Body of pancreas (tissue), 4 donors: ENCODE measurements at regions not wholly inside any gene's neighbourhood (a gene's known extent, or its start where the extent isn't known, plus 50 kb on each side); places are given as distances from the start of the nearest gene placed in this dataset.
"Not testable (repeated sequence)": the region's sequence is repeated elsewhere in the genome, so short reads cannot be mapped to it uniquely, and the experiment has no call there.

ENCODE experiments used
- POLR2A ChIP-seq, 3 donors: fragments of 450-650 bp; IDR thresholded peaks; one replicate each; pipeline ENCODE4 v1.6.1; 2016; ENCODE audit warnings: antibody characterized with exemption in 3 of 3, mild to moderate bottlenecking in 2 of 3
- TF ChIP-seq, protein P1 (sequence below), 7 experiments: fragments of 450-650 bp in 4 of 7; fragments of 200-600 bp in 3 of 7; sonication (generic) in 3 of 7; IDR thresholded peaks; one replicate each; pipeline ENCODE4 v1.5.1; 2016 to 2019; ENCODE audit warnings: antibody characterized with exemption in 7 of 7

DNA sequence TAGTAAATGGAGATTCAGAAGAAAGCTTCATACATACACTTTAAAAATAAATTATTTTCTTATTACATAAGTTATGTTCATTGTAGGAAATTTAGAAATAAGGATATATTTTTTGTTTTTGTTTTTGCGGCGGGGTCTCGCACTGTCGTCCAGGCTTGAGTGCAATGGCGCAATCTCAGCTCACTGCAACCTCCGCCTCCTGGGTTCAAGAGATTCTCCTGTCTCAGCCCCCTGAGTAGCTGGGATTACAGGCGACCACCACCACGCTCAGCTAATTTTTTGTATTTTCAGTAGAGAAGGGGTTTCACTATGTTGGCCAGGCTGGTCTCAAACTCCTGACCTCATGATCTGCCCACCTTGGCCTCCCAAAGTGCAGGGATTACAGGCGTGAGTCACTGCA, 71.7 kb upstream of the TSC22D2 start:
- TF ChIP-seq, protein P1, sequence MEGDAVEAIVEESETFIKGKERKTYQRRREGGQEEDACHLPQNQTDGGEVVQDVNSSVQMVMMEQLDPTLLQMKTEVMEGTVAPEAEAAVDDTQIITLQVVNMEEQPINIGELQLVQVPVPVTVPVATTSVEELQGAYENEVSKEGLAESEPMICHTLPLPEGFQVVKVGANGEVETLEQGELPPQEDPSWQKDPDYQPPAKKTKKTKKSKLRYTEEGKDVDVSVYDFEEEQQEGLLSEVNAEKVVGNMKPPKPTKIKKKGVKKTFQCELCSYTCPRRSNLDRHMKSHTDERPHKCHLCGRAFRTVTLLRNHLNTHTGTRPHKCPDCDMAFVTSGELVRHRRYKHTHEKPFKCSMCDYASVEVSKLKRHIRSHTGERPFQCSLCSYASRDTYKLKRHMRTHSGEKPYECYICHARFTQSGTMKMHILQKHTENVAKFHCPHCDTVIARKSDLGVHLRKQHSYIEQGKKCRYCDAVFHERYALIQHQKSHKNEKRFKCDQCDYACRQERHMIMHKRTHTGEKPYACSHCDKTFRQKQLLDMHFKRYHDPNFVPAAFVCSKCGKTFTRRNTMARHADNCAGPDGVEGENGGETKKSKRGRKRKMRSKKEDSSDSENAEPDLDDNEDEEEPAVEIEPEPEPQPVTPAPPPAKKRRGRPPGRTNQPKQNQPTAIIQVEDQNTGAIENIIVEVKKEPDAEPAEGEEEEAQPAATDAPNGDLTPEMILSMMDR (IDR thresholded peaks at IDR 0.05), result not testable (repeated sequence)
- not testable (repeated sequence) for TF ChIP-seq POLR2A (IDR thresholded peaks at IDR 0.05)
